ENCODE measurements at regions not wholly inside any gene's neighbourhood (a gene's known extent, or its start where the extent isn't known, plus 50 kb on each side); places are given as distances from the start of the nearest gene placed in this dataset.

DNA sequence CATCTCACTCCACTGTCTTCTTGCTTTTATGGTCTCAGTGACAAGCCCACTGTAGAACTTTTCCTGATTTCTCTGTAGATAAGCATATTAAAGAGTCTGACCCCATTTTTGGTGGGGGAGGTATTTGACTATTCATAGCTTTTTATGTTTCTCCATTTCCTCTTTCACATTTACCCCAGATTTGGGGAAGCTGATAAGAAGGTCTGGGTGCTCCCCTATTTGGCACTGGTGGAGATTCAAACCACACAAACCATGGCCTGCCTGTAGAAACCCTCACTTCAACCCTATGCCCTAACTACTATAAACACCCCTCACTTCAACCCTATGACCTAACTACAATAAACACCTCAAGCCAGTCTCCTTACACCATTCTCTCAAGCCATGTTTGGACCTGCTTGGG lies 196.2 kb upstream of the SYNDIG1 start:
- no peaks in the 10 kb centered on the region for H3K36me3 ChIP-seq (ENCODE audit: control insufficient read depth, insufficient read depth, low read length)
- H3K4me1 ChIP-seq (ENCODE audit: control insufficient read depth, insufficient read depth, low read length): no peaks in the 10 kb centered on the region
- BruUV-seq (replicated peaks): no TSS peak
- ATAC-seq: no peak
- H3K9me3 ChIP-seq (ENCODE audit: control insufficient read depth, insufficient read depth, low read depth, low read length): no peaks in the 10 kb centered on the region
- no peak overlapping the region for H3K27ac ChIP-seq (ENCODE audit: low read length)
- peaks cover 3% of the 10 kb centered on the region; the same call in 1 of the 2 replicates for H3K27me3 ChIP-seq (ENCODE audit: control insufficient read depth, insufficient read depth, low read length)
- in situ Hi-C loops (cut with HindIII; ENCODE audit: low pct_unique_long_range_greater_than_20kb, low sequenced_read_pairs): no loop called here
- ChIA-PET POLR2A (no interaction called here), CTCF (no interaction called here)
- DNase-seq (ENCODE audit: low read depth, low spot score): no peak
- intact Hi-C loops (cut with micrococcal nuclease; ENCODE audit: unreplicated experiment): no loop called here
- TF ChIP-seq TCF7L2 (IDR thresholded peaks at IDR 0.05; ENCODE audit: low read depth, low read length): no peak
- TF ChIP-seq SIN3A (IDR thresholded peaks at IDR 0.05; ENCODE audit: borderline replicate concordance, insufficient read depth, low read depth, low read length): no peak
- no peak overlapping the region for H3K4me3 ChIP-seq (ENCODE audit: low read depth in 2 of 2, low read length in 2 of 2)

DNA sequence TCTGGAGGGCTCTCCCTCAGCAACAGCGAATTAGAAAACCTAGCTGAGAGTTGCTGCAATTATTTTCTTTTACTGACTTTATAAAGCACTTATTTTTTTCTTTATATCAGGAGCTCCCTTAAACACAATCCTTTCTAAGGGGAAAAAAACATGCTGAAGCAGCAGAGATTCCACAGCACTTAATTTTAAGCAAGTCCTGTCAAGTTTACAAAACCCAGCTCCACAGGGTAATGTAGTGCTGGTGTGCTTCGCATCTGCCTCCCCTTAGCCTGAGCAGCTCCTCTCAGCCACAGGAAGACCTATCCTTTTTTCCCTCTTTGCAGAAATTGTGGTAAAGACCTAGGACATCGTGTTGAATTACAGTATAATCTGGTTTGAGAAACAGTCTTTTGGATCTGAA lies 208.1 kb upstream of the SYNDIG1 start:
- in situ Hi-C loops (cut with HindIII; ENCODE audit: low pct_unique_long_range_greater_than_20kb, low sequenced_read_pairs): no loop called here
- no peaks in the 10 kb centered on the region; the same call in 1 of the 2 replicates for H3K27me3 ChIP-seq (ENCODE audit: control insufficient read depth, insufficient read depth, low read length)
- BruUV-seq (replicated peaks): no TSS peak
- TF ChIP-seq, protein P1, sequence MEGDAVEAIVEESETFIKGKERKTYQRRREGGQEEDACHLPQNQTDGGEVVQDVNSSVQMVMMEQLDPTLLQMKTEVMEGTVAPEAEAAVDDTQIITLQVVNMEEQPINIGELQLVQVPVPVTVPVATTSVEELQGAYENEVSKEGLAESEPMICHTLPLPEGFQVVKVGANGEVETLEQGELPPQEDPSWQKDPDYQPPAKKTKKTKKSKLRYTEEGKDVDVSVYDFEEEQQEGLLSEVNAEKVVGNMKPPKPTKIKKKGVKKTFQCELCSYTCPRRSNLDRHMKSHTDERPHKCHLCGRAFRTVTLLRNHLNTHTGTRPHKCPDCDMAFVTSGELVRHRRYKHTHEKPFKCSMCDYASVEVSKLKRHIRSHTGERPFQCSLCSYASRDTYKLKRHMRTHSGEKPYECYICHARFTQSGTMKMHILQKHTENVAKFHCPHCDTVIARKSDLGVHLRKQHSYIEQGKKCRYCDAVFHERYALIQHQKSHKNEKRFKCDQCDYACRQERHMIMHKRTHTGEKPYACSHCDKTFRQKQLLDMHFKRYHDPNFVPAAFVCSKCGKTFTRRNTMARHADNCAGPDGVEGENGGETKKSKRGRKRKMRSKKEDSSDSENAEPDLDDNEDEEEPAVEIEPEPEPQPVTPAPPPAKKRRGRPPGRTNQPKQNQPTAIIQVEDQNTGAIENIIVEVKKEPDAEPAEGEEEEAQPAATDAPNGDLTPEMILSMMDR (IDR thresholded peaks at IDR 0.05): no peak
- TF ChIP-seq POLR2AphosphoS5 (IDR thresholded peaks at IDR 0.05; ENCODE audit: low read depth, low read length): no peak
- TF ChIP-seq, protein P2, sequence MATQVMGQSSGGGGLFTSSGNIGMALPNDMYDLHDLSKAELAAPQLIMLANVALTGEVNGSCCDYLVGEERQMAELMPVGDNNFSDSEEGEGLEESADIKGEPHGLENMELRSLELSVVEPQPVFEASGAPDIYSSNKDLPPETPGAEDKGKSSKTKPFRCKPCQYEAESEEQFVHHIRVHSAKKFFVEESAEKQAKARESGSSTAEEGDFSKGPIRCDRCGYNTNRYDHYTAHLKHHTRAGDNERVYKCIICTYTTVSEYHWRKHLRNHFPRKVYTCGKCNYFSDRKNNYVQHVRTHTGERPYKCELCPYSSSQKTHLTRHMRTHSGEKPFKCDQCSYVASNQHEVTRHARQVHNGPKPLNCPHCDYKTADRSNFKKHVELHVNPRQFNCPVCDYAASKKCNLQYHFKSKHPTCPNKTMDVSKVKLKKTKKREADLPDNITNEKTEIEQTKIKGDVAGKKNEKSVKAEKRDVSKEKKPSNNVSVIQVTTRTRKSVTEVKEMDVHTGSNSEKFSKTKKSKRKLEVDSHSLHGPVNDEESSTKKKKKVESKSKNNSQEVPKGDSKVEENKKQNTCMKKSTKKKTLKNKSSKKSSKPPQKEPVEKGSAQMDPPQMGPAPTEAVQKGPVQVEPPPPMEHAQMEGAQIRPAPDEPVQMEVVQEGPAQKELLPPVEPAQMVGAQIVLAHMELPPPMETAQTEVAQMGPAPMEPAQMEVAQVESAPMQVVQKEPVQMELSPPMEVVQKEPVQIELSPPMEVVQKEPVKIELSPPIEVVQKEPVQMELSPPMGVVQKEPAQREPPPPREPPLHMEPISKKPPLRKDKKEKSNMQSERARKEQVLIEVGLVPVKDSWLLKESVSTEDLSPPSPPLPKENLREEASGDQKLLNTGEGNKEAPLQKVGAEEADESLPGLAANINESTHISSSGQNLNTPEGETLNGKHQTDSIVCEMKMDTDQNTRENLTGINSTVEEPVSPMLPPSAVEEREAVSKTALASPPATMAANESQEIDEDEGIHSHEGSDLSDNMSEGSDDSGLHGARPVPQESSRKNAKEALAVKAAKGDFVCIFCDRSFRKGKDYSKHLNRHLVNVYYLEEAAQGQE (IDR thresholded peaks at IDR 0.05; ENCODE audit: insufficient read depth in 1 of 2, low read depth in 2 of 2, low read length in 1 of 2): no peak
- ChIA-PET POLR2A (no interaction called here), CTCF (no interaction called here)
- no peak overlapping the region for H3K27ac ChIP-seq (ENCODE audit: low read length)
- H3K4me1 ChIP-seq (ENCODE audit: control insufficient read depth, insufficient read depth, low read length): no peaks in the 10 kb centered on the region
- no peaks in the 10 kb centered on the region for H3K36me3 ChIP-seq (ENCODE audit: control insufficient read depth, insufficient read depth, low read length)
- no peak overlapping the region for H3K4me3 ChIP-seq (ENCODE audit: low read depth in 2 of 2, low read length in 2 of 2)
- intact Hi-C loops (cut with micrococcal nuclease; ENCODE audit: unreplicated experiment): no loop called here
- DNase-seq (ENCODE audit: low read depth, low spot score) (no peak), ATAC-seq (no peak)
- no peaks in the 10 kb centered on the region for H3K9me3 ChIP-seq (ENCODE audit: control insufficient read depth, insufficient read depth, low read depth, low read length)

DNA sequence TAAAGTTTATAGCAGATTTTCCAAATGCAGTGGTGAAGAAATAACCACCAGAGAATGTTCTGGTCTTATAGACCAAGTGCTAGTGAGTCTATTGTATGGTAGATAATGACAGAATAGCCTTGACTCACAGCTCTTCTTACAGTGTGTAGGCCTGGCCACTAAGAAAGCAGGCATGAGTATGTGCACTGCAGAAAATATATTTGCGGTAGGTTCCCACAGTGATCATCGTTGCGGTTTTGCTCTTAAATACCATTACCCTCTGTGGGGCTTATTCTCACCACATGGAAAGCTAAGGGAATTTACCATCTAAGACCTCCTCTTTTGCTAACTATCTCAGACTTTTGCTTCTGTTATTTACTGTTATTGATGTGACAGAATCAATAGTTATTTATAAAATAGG lies 212.3 kb upstream of the SYNDIG1 start:
- in situ Hi-C loops (cut with HindIII; ENCODE audit: low pct_unique_long_range_greater_than_20kb, low sequenced_read_pairs): no loop called here
- no peaks in the 10 kb centered on the region for H3K36me3 ChIP-seq (ENCODE audit: control insufficient read depth, insufficient read depth, low read length)
- H3K4me1 ChIP-seq (ENCODE audit: control insufficient read depth, insufficient read depth, low read length): no peaks in the 10 kb centered on the region
- no peak overlapping the region for H3K27ac ChIP-seq (ENCODE audit: low read length)
- BruUV-seq (replicated peaks): no TSS peak
- intact Hi-C loops (cut with micrococcal nuclease; ENCODE audit: unreplicated experiment): no loop called here
- no peaks in the 10 kb centered on the region for H3K9me3 ChIP-seq (ENCODE audit: control insufficient read depth, insufficient read depth, low read depth, low read length)
- POLR2A ChIA-PET: interaction anchor here (0.6 kb wide), 1 partner anchor 334 kb away, joined by 3 read pairs; no protein-coding TSS in a partner anchor
- CTCF ChIA-PET: no interaction called here
- ATAC-seq: no peak
- H3K27me3 ChIP-seq (ENCODE audit: control insufficient read depth, insufficient read depth, low read length): peaks cover 2% of the 10 kb centered on the region; the same call in 1 of the 2 replicates
- TF ChIP-seq SIN3A (IDR thresholded peaks at IDR 0.05; ENCODE audit: borderline replicate concordance, insufficient read depth, low read depth, low read length): no peak
- TF ChIP-seq TCF7L2 (IDR thresholded peaks at IDR 0.05; ENCODE audit: low read depth, low read length): no peak
- TF ChIP-seq, protein P1 (IDR thresholded peaks at IDR 0.05): no peak
- TF ChIP-seq, protein P2 (IDR thresholded peaks at IDR 0.05; ENCODE audit: insufficient read depth in 1 of 2, low read depth in 2 of 2, low read length in 1 of 2): no peak
- TF ChIP-seq POLR2AphosphoS5 (IDR thresholded peaks at IDR 0.05; ENCODE audit: low read depth, low read length): no peak
- H3K4me3 ChIP-seq (ENCODE audit: low read depth in 2 of 2, low read length in 2 of 2): no peak overlapping the region
- no peak for DNase-seq (ENCODE audit: low read depth, low spot score)
